H9 (cell line): ENCODE measurements at regions not wholly inside any gene's neighbourhood (a gene's known extent, or its start where the extent isn't known, plus 50 kb on each side); places are given as distances from the start of the nearest gene placed in this dataset.

ENCODE experiments used
- DNase-seq: peaks from one replicate; pipeline ENCODE4 v3.0.0-alpha.2; 2017
- H2AFZ ChIP-seq: one replicate; pipeline ENCODE4 v1.6.1; 2013; ENCODE audit warnings: mild to moderate bottlenecking, low read length, control low read depth, moderate library complexity
- H2AK5ac ChIP-seq: 2 replicates; pipeline ENCODE4 v1.6.1; 2013; ENCODE audit warnings: low read length, control low read depth, mixed read lengths; ENCODE audit not compliant: insufficient read length
- H2BK120ac ChIP-seq: one replicate; pipeline ENCODE4 v1.6.1; 2013; ENCODE audit warnings: low read depth, mild to moderate bottlenecking, low read length, control low read depth, inconsistent platforms; ENCODE audit not compliant: poor library complexity, severe bottlenecking
- H2BK12ac ChIP-seq: 2 replicates; pipeline ENCODE4 v1.6.1; 2013; ENCODE audit warnings: low read length, control low read depth, mixed read lengths, low read depth; ENCODE audit not compliant: insufficient read length
- H2BK15ac ChIP-seq: 2 replicates; pipeline ENCODE4 v1.6.1; 2013; ENCODE audit warnings: low read depth, low read length, control low read depth
- H2BK20ac ChIP-seq: one replicate; pipeline ENCODE4 v1.6.1; 2013; ENCODE audit warnings: low read depth, mild to moderate bottlenecking, low read length, control low read depth, inconsistent platforms; ENCODE audit not compliant: poor library complexity, severe bottlenecking
- H2BK5ac ChIP-seq: 2 replicates; pipeline ENCODE4 v1.6.1; 2013; ENCODE audit warnings: low read length, control low read depth, mixed read lengths; ENCODE audit not compliant: insufficient read length
- H3K14ac ChIP-seq: 2 replicates; pipeline ENCODE4 v1.6.1; 2013; ENCODE audit warnings: low read length, control low read depth; ENCODE audit not compliant: insufficient read depth
- H3K18ac ChIP-seq: 2 replicates; pipeline ENCODE4 v1.6.1; 2013; ENCODE audit warnings: low read depth, mild to moderate bottlenecking, mixed read lengths, low read length, control low read depth; ENCODE audit not compliant: insufficient read length
- H3K23ac ChIP-seq: 2 replicates; pipeline ENCODE4 v1.6.1; 2013; ENCODE audit warnings: low read length, control low read depth, mixed read lengths, low read depth; ENCODE audit not compliant: insufficient read length
- H3K23me2 ChIP-seq: 2 replicates; pipeline ENCODE4 v1.6.1; 2013; ENCODE audit warnings: low read depth, mild to moderate bottlenecking, mixed read lengths, low read length, control low read depth; ENCODE audit not compliant: insufficient read length, poor library complexity, severe bottlenecking
- H3K27ac ChIP-seq: 2 replicates; pipeline ENCODE4 v1.5.1; 2013; ENCODE audit warnings: low read length, control low read depth, mixed read lengths, low read depth; ENCODE audit not compliant: insufficient read length
- H3K27me3 ChIP-seq: 2 replicates; pipeline ENCODE4 v1.6.1; 2013; ENCODE audit warnings: low read length, control low read depth, inconsistent platforms; ENCODE audit not compliant: insufficient read depth
- H3K4ac ChIP-seq: 2 replicates; pipeline ENCODE4 v1.6.1; 2013; ENCODE audit warnings: low read depth, mild to moderate bottlenecking, control low read depth, inconsistent platforms, low read length, moderate library complexity
- H3K4me1 ChIP-seq: 2 replicates; pipeline ENCODE4 v1.6.1; 2013; ENCODE audit warnings: low read length, control low read depth, inconsistent platforms; ENCODE audit not compliant: insufficient read depth
- H3K4me2 ChIP-seq: 2 replicates; pipeline ENCODE4 v1.6.1; 2013; ENCODE audit warnings: low read length, control low read depth, mixed read lengths; ENCODE audit not compliant: insufficient read length, insufficient read depth
- H3K56ac ChIP-seq: 2 replicates; pipeline ENCODE4 v1.6.1; 2013; ENCODE audit warnings: low read depth, mild to moderate bottlenecking, mixed read lengths, low read length, control low read depth; ENCODE audit not compliant: insufficient read length
- H3K79me1 ChIP-seq: 2 replicates; pipeline ENCODE4 v1.6.1; 2013; ENCODE audit warnings: low read depth, mild to moderate bottlenecking, moderate library complexity, low read length, control low read depth, inconsistent platforms; ENCODE audit not compliant: insufficient read depth, poor library complexity, severe bottlenecking
- H3K79me2 ChIP-seq: 2 replicates; pipeline ENCODE4 v1.6.1; 2013; ENCODE audit warnings: low read length, control low read depth, inconsistent platforms; ENCODE audit not compliant: insufficient read depth
- H3K9ac ChIP-seq: 2 replicates; pipeline ENCODE4 v1.6.1; 2013; ENCODE audit warnings: low read length, control low read depth, mixed read lengths; ENCODE audit not compliant: insufficient read length; ENCODE audit errors: extremely low read depth
- H3K9me3 ChIP-seq: one replicate; pipeline ENCODE4 v1.6.1; 2013; ENCODE audit warnings: low read depth, low read length, inconsistent platforms; ENCODE audit not compliant: control insufficient read depth
- H3T11ph ChIP-seq: one replicate; pipeline ENCODE4 v1.6.1; 2013; ENCODE audit warnings: mild to moderate bottlenecking, low read length, control low read depth, inconsistent platforms
- H4K20me1 ChIP-seq: one replicate; pipeline ENCODE4 v1.6.1; 2013; ENCODE audit not compliant: control insufficient read depth, insufficient read length, insufficient read depth
- H4K5ac ChIP-seq: 2 replicates; pipeline ENCODE4 v1.6.1; 2013; ENCODE audit warnings: low read depth, mild to moderate bottlenecking, mixed read lengths, low read length, control low read depth; ENCODE audit not compliant: insufficient read length
- H4K8ac ChIP-seq: replicated peaks from 2 replicates; pipeline ENCODE4 v1.6.1; 2013; ENCODE audit warnings: low read length, control low read depth, mixed read lengths, low read depth; ENCODE audit not compliant: insufficient read length
- H4K91ac ChIP-seq: 2 replicates; pipeline ENCODE4 v1.6.1; 2013; ENCODE audit warnings: low read depth, mild to moderate bottlenecking, moderate library complexity, mixed read lengths, low read length, control low read depth; ENCODE audit not compliant: insufficient read length
- H3K27ac Mint-ChIP-seq, 3 experiments: 2 replicates in 2 of 3; 3 replicates in 1 of 3; pipeline ENCODE4 v1.8.0; 2020 to 2021; ENCODE audit warnings: mixed read lengths in 3 of 3, mild to moderate bottlenecking in 1 of 3, moderate library complexity in 1 of 3
- H3K27me3 Mint-ChIP-seq: 2 replicates; pipeline ENCODE4 v1.8.0; 2021; ENCODE audit warnings: low read depth, mild to moderate bottlenecking, moderate library complexity, mixed read lengths
- H3K36me3 Mint-ChIP-seq, 3 experiments: 2 replicates in 2 of 3; 3 replicates in 1 of 3; pipeline ENCODE4 v1.8.0; 2020 to 2021; ENCODE audit warnings: low read depth in 3 of 3, mixed read lengths in 3 of 3; ENCODE audit not compliant: insufficient read depth in 1 of 3
- H3K4me1 Mint-ChIP-seq, 2 experiments: 2 replicates each; pipeline ENCODE4 v1.8.0; 2020; ENCODE audit warnings: mixed read lengths in 2 of 2
- H3K4me3 Mint-ChIP-seq, 2 experiments: 2 replicates in 1 of 2; 3 replicates in 1 of 2; pipeline ENCODE4 v1.8.0; 2020 to 2021; ENCODE audit warnings: mild to moderate bottlenecking in 2 of 2, mixed read lengths in 2 of 2, moderate library complexity in 1 of 2
- H3K9me3 Mint-ChIP-seq, 2 experiments: 2 replicates in 1 of 2; 3 replicates in 1 of 2; pipeline ENCODE4 v1.8.0; 2020; ENCODE audit warnings: mild to moderate bottlenecking in 2 of 2, mixed read lengths in 2 of 2, moderate library complexity in 1 of 2
- WGBS: extraction: QIAGEN DNeasy Blood & Tissue Kit; methylation state at CpG from one replicate; pipeline ENCODE4 v1.1.7; 2013; ENCODE audit warnings: missing lambda C conversion rate, low lambda C conversion rate, mixed read lengths; ENCODE audit not compliant: insufficient read length; ENCODE audit errors: extremely low coverage; 5-methylcytosine and 5-hydroxymethylcytosine counted together
- TF ChIP-seq, protein P1 (sequence below): fragments of 200-600 bp; sonication (generic); conservative IDR thresholded peaks from 3 replicates; pipeline ENCODE4 v1.8.0; 2021; ENCODE audit warnings: antibody characterized with exemption, mild to moderate bottlenecking

DNA sequence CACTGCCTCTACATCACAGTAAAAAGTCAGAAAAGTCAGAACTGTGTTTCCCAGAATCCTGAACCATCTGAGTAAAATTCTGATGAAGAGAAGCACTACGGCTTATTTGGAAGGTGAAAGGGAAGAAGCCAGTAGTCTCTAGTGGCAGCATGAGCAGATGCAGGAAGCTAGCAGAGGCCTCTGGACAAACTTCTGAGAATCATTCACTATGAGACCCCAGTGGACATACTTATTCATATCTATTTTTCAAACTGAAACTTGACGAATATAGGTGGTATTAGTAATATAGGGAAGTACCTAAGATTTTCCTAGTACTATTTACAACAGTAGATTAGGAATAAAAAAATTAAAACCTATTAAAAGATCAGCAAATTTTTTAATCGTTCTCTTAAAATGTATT lies 272.8 kb upstream of the TTC14 start:
- Histone ChIP-seq H4K91ac (no peak overlapping the region), H4K5ac (no peak overlapping the region), H3K4ac (no peak overlapping the region), H2BK20ac (no peak overlapping the region), H2BK120ac (no peak overlapping the region), H3K27me3 (no peaks in the 10 kb centered on the region), H3K4me2 (no peak overlapping the region), H3K18ac (no peak overlapping the region), H4K8ac (no peak overlapping the region), H3K23ac (no peak overlapping the region), H3K23me2 (no peaks in the 10 kb centered on the region), H2BK15ac (no peak overlapping the region), H3K27ac (no peak overlapping the region), H3K14ac (no peak overlapping the region), H3K4me1 (no peaks in the 10 kb centered on the region; the same call in 1 of the 2 replicates), H4K20me1 (no peaks in the 10 kb centered on the region), H3K9me3 (no peaks in the 10 kb centered on the region), H2AFZ (no peak overlapping the region), H2BK5ac (no peak overlapping the region), H3K79me2 (no peaks in the 10 kb centered on the region), H3K79me1 (no peaks in the 10 kb centered on the region), H3K56ac (no peak overlapping the region), H2BK12ac (no peak overlapping the region), H3T11ph (no peak overlapping the region), H2AK5ac (no peak overlapping the region), H3K9ac (no peak overlapping the region)
- TF ChIP-seq, protein P1, sequence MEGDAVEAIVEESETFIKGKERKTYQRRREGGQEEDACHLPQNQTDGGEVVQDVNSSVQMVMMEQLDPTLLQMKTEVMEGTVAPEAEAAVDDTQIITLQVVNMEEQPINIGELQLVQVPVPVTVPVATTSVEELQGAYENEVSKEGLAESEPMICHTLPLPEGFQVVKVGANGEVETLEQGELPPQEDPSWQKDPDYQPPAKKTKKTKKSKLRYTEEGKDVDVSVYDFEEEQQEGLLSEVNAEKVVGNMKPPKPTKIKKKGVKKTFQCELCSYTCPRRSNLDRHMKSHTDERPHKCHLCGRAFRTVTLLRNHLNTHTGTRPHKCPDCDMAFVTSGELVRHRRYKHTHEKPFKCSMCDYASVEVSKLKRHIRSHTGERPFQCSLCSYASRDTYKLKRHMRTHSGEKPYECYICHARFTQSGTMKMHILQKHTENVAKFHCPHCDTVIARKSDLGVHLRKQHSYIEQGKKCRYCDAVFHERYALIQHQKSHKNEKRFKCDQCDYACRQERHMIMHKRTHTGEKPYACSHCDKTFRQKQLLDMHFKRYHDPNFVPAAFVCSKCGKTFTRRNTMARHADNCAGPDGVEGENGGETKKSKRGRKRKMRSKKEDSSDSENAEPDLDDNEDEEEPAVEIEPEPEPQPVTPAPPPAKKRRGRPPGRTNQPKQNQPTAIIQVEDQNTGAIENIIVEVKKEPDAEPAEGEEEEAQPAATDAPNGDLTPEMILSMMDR, result no peak
- H3K9me3 Mint-ChIP-seq, result no peaks in the 10 kb centered on the region; a peak in 1 of 5 replicates
- no peaks in the 10 kb centered on the region for H3K27me3 Mint-ChIP-seq
- no peaks in the 10 kb centered on the region for H3K36me3 Mint-ChIP-seq
- H3K4me3 Mint-ChIP-seq, result no peak overlapping the region
- no peak overlapping the region for H3K27ac Mint-ChIP-seq
- WGBS, result no CpG with 5 or more reads among the region's 3 CpGs
- DNase-seq, result no peak
- H3K4me1 Mint-ChIP-seq, result peaks cover 3 to 9% of the 10 kb centered on the region in 2 experiments; a peak in 3 of 4 replicates
